HG03565 (cell line): ENCODE measurements at regions not wholly inside any gene's neighbourhood (a gene's known extent, or its start where the extent isn't known, plus 50 kb on each side); places are given as distances from the start of the nearest gene placed in this dataset.

Source experiments
- ATAC-seq: cut with Tn5 transposase; IDR thresholded peaks from one replicate; pipeline ENCODE4 v1.9.1; 2021; ENCODE audit warnings: mild to moderate bottlenecking, moderate library complexity; ENCODE audit not compliant: unreplicated experiment

DNA sequence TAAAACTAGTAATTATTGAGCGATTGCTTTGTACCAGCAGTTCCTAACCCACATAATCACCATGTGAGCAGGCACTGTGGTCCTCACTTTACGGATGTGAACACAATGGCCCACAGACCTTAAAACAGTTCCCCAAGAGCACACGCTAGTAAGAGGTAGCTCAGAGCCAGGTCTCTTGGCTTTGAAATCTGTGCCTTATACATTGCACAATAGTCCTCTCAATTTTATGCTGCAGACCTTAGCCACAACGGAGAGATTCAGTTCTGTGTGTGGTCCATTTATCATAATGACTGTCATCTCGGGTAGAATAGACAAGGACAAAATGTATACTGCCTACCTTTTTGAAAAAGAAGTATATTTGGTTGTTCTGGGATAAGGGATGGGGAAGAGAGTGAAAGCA lies 289.0 kb upstream of the ANKRD55 start:
- no peak for ATAC-seq

DNA sequence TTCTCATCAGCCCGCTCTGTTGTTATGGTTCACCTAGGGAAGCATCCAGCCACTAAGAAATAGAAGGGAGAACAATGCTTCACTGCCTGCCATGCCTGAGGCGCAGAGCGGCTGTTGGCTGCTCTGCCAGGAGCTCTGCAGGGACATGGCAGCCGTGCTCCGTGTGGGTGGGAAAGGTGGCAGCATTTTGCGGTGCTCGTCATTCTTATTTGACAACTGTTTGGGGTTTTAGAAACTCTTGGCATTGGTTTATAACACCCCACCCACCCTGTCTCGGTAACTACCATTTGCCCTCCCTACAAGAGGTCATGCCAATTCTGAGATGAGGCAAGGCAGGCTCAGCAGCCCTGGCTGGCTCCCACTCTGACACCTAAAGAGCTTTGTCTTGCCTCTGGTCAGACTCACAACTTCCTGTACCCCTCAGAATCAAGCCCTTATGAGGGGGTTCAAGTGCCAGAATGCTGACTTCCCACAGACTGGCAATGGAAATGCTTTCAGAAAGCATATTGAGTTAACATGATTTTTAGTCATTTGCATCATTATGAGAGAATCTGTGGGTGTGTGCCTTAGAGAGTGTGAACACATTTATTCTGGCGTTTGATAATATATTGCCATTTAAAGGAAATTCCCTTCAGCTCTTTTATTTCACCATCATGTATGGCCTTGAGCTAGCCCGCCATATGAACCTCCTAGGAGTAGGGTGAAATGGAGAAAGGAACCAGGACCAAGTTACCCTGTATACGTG lies 288.0 kb upstream of the ANKRD55 start:
- no peak for ATAC-seq

DNA sequence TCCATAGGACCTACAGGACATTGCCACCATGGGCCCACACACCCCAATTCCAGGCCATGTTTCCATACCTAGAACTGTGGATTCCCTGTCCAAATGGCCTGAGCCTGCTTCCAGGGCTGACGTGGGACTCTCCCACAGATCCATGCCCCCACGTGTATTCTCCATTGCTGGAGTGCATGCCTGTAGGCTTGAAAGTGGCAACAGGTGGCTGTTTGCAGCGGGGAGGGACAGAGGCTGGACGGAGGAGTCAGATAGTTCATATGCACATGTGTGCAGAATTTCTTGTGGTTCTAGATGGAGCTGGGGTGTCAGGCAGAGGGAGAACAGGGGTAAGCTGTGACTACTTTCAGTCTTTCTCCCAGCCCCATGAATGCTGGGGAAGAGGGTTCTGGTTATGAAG lies 285.7 kb upstream of the ANKRD55 start:
- ATAC-seq, result no peak

DNA sequence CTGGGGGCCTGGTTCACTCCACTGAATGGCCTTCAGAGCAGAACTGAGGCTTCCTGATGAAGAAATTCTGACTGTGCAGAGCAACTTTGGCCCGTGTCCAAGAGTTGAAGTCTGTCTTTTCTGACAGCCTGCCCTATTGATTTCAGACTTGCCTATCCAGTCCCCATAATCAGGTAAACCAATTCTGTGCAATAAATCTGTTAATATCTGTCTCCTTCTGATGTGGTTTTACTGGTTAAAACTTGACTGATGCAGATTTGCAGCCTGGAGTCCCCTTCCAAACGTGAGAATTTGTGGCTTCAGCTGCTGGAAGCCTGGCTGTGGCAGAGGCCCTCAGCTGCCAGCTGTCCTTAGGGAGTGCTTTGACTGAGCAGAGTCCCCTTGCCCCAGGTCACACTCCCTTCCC lies 283.9 kb upstream of the ANKRD55 start:
- no peak for ATAC-seq

DNA sequence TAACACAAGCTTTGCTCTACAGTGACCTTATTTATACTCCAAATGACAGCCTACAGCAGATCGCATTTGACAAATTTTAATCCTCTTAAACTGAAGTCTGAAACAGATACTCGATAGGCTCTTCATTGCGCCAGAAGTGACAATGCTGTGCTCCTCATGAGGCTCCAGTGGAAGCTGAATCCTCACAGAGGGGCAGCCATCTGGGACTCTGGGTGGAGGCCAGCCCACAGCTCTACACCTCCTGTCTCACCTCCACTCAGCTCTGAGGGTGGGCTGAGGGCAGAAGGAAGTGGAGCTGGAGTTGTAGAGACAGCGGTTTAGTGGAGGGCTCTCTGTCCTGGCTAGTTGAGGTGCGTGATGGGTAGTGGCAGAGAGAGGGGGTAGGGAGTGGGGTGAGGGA lies 283.3 kb upstream of the ANKRD55 start:
- ATAC-seq, result no peak

DNA sequence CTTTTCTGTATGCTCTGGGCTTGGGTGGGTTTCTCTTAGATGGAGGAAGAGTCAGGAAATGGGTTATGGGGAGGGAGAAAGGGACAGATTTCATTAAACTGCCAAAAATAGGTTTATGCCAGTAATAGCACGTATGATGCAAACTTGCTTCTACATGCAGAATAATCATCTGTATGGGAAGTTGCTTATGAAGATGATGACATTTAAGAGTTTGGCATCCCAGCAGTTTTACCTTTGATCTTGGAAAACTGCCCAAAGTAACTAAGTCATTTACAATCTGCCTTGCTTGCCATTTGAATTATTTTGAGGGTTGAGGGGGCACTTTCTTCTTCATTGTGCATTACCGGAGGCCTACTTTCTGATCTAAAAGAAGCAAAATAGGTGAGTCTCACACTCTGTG lies 282.9 kb upstream of the ANKRD55 start:
- ATAC-seq, result no peak

DNA sequence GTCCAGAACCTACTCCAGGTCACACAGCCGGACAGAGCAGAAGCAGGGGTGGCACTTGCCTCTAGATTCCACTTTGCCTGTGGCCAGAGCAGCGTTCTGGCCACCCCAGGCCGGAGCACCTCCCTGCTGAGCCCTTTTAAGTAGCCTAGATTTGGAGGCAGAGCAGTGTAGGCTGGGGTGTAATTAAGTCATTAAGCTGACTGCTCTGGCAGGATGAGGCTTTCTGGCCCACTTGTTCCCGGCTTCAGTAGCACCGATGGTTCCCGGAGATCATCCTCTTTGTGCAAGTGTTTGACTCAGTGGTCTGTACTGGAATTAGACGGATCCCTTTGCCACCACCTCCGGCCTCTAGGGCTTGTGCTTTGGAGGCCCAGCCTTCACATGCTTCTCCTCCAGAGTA lies 281.9 kb upstream of the ANKRD55 start:
- no peak for ATAC-seq

DNA sequence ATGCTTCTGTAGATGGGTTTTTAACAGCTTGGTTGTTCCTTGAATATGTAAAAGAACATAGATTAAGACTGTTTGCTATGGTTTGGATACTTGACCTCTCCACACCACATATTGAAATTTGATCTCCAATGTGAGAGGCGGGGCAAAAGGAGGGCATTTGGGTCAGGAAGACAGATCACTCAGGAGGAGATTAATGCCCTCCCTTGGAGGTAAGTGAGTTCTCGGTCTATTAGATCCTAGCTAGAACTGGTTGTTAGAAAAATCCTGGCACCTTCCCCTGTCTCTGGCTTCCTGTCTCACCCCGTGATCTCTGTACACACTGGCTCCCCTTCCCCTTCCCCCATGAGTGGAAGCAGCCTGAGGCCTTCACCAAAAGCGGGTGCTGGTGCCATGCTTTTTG lies 281.1 kb upstream of the ANKRD55 start:
- ATAC-seq, result no peak

DNA sequence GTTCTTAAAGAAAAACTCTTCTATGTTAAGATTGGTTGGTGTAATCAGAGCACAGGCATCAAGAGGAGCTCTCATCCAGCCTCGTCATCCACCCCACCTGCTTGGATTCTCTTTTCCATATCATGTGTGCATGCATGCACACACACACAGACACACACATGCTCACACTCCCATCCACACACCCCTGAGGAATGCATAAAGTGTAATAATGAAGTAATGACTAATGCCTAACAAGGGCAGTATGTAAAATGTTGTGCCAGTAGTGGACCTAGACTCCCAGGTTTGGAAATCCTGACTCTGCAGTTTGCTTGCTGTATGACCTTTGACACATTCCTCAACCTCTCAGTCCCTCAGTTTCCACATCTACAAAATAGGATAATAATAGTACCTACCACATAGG lies 280.0 kb upstream of the ANKRD55 start:
- ATAC-seq, result no peak

DNA sequence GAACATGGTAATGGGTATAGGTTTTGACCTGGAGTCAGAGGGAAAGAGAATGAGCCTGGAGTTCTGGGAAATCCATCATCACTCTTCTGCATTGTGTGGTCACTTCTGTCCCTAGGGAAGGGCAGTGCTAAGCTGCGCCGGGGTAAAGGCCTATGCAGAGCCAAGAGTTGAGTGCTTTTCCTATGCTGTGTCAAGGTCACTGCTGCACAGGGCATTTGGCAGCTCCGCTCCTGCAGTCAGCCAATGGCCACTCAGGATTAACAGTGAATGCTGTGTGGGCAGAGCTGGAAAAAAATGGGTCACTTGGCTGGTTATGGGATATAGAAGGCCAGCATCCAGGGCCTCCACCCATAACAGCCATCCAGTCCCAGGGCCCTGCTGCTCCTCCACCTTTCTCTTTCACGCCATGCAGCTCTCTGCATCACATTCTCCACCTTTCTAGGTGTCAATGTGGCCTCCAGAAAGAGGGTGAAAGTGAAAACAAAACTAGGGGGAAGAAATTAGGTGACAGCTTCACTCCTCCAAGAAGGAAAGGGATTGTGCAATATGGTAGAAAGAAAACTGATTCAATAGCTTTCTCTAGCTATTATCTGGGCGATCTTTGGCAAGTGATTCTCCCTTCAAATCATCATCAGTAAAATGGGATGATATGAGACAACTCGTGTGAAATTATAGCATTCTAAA lies 279.3 kb upstream of the ANKRD55 start:
- no peak for ATAC-seq

DNA sequence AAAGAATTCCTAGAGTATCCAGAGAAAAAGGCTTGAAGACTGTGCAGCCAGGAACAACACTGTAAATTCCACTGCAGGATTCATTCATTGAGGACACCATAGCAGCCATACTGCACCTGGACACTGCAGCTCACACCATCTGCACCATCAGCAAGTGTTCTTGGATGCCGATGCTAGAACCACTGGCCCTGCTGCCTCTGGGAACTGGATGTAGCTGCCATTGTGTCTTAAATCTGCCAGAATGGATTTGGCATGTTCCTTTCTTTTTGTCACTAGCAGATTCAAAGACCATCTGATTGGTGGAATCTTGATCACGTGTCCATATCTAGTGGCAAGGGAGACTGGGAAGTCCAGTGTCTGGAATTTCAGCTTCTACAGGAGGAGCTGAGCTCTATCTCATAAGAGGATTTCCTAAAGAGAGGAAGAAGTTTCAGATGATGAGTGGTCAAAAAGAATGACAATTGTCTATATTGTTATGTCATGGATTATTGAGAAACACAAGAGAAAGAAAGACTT lies 278.3 kb upstream of the ANKRD55 start:
- ATAC-seq, result no peak

DNA sequence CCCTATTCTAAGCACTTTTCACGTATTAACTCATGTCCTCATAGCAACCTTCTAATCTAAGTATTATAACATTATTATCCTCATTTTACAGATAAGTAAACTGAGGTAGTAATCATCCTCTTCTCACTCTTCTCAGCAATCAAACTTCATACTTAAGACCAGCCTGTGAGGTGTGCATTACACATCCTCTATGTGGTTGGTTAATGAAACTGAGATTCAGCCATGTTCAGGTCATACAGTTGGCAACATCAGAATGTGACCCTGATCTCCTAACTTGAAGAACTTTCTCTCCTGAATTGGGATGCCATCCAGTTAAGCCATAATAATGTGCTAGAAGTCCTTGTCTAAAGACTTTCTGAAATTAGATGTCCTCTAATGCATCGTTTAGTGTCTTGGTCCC lies 275.1 kb upstream of the ANKRD55 start:
- no peak for ATAC-seq

DNA sequence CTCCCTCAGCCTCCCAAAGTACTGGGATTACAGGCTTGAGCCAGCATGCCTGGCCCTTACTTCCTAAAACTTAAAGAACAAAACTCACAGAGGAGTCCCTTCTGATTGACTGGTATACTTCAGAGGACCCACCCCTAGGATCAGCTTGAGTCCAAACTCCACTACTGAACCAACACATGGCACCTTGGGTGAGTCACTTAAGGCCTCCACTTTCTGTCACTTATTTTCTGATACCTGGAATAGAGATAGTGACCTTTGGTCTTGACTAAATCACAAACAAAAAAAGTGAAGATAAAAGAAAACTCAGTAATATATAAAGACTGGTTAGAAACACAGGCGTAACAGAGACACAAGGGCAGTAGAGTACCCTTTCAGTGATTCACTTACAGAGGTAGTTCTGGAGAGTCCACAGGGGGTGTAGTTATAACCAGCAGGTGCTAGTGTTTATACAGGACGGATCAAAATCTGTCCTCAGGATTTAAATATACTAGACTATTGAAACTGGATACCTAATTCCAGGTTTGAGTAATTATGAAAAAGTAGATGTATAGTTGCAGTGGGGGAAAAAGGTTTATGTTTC lies 274.3 kb upstream of the ANKRD55 start:
- ATAC-seq, result no peak

DNA sequence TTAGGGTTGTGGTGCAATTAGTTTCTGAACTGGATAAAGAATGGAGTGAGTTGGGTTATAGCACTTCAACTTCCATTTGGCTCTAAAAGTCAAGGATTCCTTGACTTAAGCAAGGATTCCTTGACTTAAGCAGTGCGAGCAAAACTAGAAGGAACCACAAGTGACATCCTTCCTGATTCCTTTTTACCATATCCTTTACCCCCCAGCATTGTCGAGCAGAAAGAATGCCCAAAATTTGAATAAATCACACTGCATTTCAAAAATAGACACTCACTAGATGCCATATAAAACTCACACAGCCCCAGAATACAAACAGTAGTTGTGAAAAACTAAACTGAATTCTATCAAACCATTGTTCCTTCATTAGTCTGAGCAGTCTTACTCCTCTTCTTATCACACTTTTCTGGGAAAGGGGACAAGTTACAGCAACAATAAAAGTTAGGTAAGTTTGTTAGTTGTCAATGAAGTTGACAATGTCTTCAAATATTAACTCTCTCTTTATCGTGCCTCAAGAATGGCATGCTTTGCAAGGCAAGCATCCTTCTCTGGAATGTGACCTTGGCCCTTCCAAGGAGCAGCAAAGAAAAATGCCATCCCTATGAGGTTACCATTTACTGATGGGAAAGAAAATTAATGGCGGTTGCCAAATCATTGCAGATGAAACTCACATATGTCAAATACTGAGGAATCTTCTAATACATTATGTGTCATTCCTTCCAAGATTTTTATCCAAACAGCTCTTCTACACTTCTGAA lies 273.3 kb upstream of the ANKRD55 start:
- no peak for ATAC-seq

DNA sequence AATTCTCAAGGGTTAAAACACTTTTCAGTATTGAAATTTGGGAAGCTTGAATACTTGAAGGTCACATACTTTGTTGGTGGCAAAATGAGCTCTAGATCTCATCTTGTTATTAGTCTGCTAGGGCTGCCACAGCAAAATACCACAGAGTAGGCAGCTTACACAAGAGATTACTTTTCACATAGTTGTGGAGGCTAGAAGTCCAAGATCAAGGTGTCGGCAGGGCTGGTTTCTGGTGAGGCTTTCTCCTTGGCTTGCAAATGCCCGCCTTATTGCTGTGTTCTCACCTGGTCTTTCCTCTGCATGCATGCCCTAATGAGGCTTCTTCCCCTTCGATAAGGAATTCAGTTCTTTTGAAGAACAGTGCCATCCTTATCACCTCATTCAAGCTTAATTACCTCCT lies 270.8 kb upstream of the ANKRD55 start:
- no peak for ATAC-seq

DNA sequence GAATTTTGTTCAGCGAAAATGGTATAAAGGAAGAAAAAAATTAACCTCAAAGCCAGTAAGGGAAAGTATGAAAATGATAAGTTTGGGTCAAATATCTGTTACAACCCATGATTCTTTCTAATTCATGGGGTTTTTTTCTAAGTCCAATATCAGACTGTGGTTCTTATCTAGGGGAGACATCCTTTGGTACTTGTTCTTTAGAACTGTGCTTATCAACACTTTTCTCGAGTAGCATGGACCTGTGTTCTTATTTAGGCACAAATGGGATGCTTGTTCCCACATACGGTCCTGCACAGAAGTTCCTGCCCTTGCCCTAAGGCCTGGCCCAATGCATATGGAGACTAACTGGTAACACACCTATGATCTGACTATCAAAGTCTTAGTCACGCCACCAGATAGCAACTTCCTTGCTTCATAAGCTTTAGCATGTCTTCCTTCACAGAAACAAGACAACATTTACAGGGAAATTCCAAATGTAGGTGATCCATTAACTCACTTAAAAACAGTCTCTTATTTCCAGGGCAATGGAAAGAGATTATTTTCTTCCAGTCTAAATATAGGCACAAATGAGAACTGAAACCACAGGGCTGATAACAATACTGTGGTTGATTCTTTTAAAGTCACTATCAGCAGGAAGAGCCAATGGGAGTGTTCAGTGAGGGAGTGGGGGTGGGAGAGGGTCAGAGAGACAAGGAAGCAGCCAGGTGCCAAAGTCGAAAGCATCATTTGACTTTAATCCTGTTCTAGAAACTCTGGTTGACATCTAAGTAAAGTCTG lies 268.8 kb upstream of the ANKRD55 start:
- ATAC-seq, result no peak

DNA sequence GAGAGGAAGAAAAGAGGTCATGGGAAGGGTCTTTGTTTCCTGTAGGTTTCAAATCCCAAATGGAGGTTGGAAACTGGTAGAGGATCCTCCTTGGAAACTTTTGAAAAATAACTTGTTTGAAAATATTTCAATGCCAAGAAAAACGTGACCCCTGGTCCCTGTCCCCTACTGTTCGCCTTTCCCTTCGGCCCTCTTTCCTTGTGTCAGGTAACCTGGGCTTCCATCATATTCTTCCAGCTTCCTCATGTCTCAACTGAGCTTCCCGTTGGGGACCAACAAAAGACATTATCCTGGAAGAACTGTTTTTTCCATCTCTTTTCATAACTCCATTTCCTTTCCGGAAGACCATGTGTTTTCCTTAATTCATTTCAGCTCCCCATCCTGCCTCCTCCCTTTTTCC lies 266.8 kb upstream of the ANKRD55 start:
- ATAC-seq, result no peak

DNA sequence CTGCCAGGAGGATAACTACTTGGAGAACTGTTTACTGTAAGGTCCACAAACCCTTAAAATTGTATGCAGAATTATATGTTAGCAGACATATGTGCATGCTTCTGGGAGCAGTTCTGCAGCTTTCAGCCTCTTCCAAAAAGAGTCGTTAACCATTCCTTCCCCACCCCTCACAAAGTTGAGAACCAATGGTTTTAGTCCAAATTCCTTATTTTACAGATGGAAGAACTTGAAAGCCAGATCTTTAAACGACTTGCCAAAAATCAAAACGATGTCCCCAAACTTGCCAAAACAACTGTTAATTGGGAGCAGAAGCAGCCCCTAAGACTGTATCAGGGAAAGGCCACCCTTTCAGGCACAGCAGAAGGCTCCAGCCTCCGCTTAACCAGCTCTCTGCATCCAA lies 266.4 kb upstream of the ANKRD55 start:
- no peak for ATAC-seq

DNA sequence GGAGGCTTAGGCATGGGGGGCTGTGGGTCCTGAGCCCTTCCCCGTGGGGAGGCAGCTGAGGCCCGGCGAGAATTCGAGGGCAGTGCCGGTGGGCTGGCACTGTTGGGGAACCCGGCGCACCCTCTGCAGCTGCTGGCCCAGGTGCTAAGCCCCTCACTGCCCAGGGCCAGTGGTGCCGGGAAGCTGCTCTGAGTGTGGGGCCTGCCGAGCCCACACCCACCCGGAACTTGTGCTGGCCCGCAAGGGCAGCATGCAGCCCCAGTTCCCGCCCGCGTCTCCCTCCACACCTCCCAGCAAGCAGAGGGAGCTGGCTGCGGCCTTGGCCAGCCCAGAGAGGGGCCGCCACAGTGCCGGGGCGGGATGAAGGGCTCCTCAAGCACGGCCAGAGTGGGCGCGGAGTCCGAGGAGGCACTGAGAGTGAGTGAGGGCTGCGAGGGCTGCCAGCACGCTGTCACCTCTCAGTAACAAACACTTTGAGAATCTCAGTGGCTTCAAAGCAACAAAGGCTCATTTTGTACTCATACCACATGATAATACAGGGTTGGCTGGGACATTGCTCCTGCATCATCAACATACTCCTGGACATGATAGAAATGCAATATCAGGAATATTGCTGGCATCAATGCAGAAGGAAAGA lies 265.7 kb upstream of the ANKRD55 start:
- ATAC-seq, result no peak

DNA sequence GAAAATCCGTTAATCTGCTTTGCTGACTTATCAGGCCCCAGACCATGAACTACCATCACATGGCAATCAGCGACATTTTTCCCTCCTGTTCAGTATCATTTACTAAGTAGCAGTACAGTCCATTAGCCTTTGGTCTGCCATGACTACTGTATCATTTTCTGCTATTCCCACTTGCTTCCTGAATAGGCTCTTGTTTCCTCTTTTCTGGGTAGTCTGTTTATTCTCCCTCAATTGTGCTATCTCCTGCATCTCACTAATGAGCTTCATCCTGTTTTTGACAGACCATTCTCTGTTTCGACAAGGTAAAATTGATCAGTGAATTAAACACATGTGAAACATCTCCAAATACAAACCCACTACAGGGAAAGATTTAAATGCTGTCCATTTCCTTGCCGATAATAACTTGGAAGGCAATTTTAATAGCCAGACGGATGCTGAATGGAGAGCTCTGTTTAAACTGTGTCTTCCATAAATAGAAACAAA lies 263.5 kb upstream of the ANKRD55 start:
- ATAC-seq, result no peak
